ENCODE measurements at regions not wholly inside any gene's neighbourhood (a gene's known extent, or its start where the extent isn't known, plus 50 kb on each side); places are given as distances from the start of the nearest gene placed in this dataset.

DNA sequence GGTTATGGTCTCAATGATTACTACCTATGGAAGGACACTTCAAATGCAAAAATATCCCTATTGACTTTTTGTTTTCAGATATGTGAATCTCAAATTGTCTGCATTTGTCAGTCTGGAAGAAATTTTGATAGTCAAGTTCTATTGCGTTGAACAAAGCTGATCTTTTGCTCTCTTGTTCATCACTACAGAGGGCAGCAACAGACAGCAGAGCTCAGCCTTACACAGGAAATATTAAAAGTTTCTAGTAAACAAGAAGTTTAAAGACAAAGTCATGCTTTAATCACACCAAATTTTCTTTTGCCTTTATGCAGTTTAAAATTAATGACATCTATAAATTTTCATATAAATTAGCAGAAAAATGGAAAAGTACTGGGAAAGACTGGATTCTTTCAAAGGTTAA lies 617.5 kb downstream of the NR4A2 start:
- Histone ChIP-seq H3K36me3 (ENCODE audit: control insufficient read depth, low read length) (no peaks in the 10 kb centered on the region), H3F3A (ENCODE audit: control insufficient read depth, insufficient read depth) (no peaks in the 10 kb centered on the region), H3K79me2 (ENCODE audit: control insufficient read depth, low read length) (no peaks in the 10 kb centered on the region), H3K4me3 (ENCODE audit: low read length) (no peak overlapping the region), H3K27me3 (ENCODE audit: control insufficient read depth, low read length) (no peaks in the 10 kb centered on the region), H3K4me1 (ENCODE audit: control insufficient read depth, low read length) (no peaks in the 10 kb centered on the region), H3K4me2 (ENCODE audit: low read length) (no peak overlapping the region), H3K27ac (ENCODE audit: low read depth, low read length) (no peak overlapping the region), H4K20me1 (ENCODE audit: control insufficient read depth, insufficient read depth, low read depth, low read length) (no peaks in the 10 kb centered on the region), H3K9me3 (ENCODE audit: control insufficient read depth, insufficient read depth, low read length) (no peaks in the 10 kb centered on the region), H3K9me2 (replicated peaks; ENCODE audit: control insufficient read depth, low read length) (no peaks in the 10 kb centered on the region)
- TF ChIP-seq, protein P1, sequence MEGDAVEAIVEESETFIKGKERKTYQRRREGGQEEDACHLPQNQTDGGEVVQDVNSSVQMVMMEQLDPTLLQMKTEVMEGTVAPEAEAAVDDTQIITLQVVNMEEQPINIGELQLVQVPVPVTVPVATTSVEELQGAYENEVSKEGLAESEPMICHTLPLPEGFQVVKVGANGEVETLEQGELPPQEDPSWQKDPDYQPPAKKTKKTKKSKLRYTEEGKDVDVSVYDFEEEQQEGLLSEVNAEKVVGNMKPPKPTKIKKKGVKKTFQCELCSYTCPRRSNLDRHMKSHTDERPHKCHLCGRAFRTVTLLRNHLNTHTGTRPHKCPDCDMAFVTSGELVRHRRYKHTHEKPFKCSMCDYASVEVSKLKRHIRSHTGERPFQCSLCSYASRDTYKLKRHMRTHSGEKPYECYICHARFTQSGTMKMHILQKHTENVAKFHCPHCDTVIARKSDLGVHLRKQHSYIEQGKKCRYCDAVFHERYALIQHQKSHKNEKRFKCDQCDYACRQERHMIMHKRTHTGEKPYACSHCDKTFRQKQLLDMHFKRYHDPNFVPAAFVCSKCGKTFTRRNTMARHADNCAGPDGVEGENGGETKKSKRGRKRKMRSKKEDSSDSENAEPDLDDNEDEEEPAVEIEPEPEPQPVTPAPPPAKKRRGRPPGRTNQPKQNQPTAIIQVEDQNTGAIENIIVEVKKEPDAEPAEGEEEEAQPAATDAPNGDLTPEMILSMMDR (IDR thresholded peaks at IDR 0.05; ENCODE audit: low read depth, low read length, poor library complexity, severe bottlenecking) = no peak
- no peak for TF ChIP-seq EZH2phosphoT487 (IDR thresholded peaks at IDR 0.05; ENCODE audit: borderline replicate concordance, low read length)

DNA sequence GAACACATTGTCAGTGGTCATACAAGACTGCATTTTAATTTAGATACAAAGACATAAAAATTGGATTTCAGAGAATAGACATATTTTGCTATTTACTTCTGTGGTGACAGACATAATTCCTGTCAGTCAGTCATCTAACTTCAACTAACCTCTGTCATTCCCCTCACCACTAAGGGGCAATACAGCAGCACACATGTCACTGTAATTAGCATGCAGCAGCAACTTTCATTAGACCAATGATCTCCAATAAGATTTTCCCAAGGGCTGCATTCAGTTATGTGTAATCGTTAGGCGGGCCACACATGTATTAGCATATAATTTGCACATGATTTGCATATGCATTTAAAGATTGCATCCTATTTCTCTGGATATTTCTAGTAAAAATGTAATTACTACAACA lies 624.5 kb downstream of the NR4A2 start:
- Histone ChIP-seq H3K9me2 (replicated peaks; ENCODE audit: control insufficient read depth, low read length) (no peaks in the 10 kb centered on the region), H3K79me2 (ENCODE audit: control insufficient read depth, low read length) (no peaks in the 10 kb centered on the region), H3K27ac (ENCODE audit: low read depth, low read length) (no peak overlapping the region), H3K4me1 (ENCODE audit: control insufficient read depth, low read length) (no peaks in the 10 kb centered on the region), H3K27me3 (ENCODE audit: control insufficient read depth, low read length) (no peaks in the 10 kb centered on the region), H3K4me3 (ENCODE audit: low read length) (no peak overlapping the region), H3K36me3 (ENCODE audit: control insufficient read depth, low read length) (no peaks in the 10 kb centered on the region), H3K9me3 (ENCODE audit: control insufficient read depth, insufficient read depth, low read length) (peaks cover 3% of the 10 kb centered on the region; the same call in 1 of the 2 replicates), H3K4me2 (ENCODE audit: low read length) (no peak overlapping the region), H3F3A (ENCODE audit: control insufficient read depth, insufficient read depth) (no peaks in the 10 kb centered on the region), H4K20me1 (ENCODE audit: control insufficient read depth, insufficient read depth, low read depth, low read length) (no peaks in the 10 kb centered on the region)
- TF ChIP-seq, protein P1 (IDR thresholded peaks at IDR 0.05; ENCODE audit: low read depth, low read length, poor library complexity, severe bottlenecking) = no peak
- no peak for TF ChIP-seq EZH2phosphoT487 (IDR thresholded peaks at IDR 0.05; ENCODE audit: borderline replicate concordance, low read length)

DNA sequence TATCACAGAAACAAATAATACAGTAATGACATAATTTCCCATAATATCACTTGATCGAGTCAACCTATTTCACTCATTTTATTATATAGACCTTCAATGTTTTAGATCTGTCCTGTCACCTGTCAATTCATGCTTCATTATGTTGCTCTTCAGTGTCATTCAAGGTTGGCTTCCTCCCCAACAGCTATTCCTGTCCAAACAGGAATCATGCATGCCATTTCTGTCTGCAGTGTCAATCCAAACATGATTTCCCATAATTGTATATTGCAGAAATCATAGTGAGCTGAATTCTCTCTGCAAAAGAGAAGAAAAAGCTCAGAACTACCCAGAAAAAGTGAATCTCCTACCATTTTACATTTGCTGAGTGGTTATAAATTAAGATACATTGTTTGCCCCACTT lies 628.6 kb downstream of the NR4A2 start:
- H4K20me1 ChIP-seq (ENCODE audit: control insufficient read depth, insufficient read depth, low read depth, low read length) = no peaks in the 10 kb centered on the region
- H3K36me3 ChIP-seq (ENCODE audit: control insufficient read depth, low read length) = no peaks in the 10 kb centered on the region
- H3K79me2 ChIP-seq (ENCODE audit: control insufficient read depth, low read length) = no peaks in the 10 kb centered on the region
- H3K4me2 ChIP-seq (ENCODE audit: low read length) = no peak overlapping the region
- H3K9me3 ChIP-seq (ENCODE audit: control insufficient read depth, insufficient read depth, low read length) = peaks cover 3% of the 10 kb centered on the region; the same call in 1 of the 2 replicates
- H3K9me2 ChIP-seq (replicated peaks; ENCODE audit: control insufficient read depth, low read length) = no peaks in the 10 kb centered on the region
- no peaks in the 10 kb centered on the region for H3K4me1 ChIP-seq (ENCODE audit: control insufficient read depth, low read length)
- H3F3A ChIP-seq (ENCODE audit: control insufficient read depth, insufficient read depth) = no peaks in the 10 kb centered on the region
- TF ChIP-seq EZH2phosphoT487 (IDR thresholded peaks at IDR 0.05; ENCODE audit: borderline replicate concordance, low read length) = no peak
- TF ChIP-seq, protein P1 (IDR thresholded peaks at IDR 0.05; ENCODE audit: low read depth, low read length, poor library complexity, severe bottlenecking) = no peak
- no peak overlapping the region for H3K27ac ChIP-seq (ENCODE audit: low read depth, low read length)
- H3K27me3 ChIP-seq (ENCODE audit: control insufficient read depth, low read length) = no peaks in the 10 kb centered on the region
- no peak overlapping the region for H3K4me3 ChIP-seq (ENCODE audit: low read length)

All from DOHH2 (cell line).